HUES64 (cell line): ENCODE measurements at regions not wholly inside any gene's neighbourhood (a gene's known extent, or its start where the extent isn't known, plus 50 kb on each side); places are given as distances from the start of the nearest gene placed in this dataset.

Source experiments
- H3K27ac ChIP-seq: 2 replicates; pipeline ENCODE4 v1.7.0; 2013; ENCODE audit warnings: low read depth, low read length, inconsistent platforms
- H3K27me3 ChIP-seq: 2 replicates; pipeline ENCODE4 v1.6.1; 2013; ENCODE audit warnings: mild to moderate bottlenecking, low read length; ENCODE audit not compliant: insufficient read depth
- H3K36me3 ChIP-seq: 2 replicates; pipeline ENCODE4 v1.6.1; 2013; ENCODE audit warnings: mild to moderate bottlenecking, low read length; ENCODE audit not compliant: insufficient read depth
- H3K4me1 ChIP-seq: 2 replicates; pipeline ENCODE4 v1.6.1; 2013; ENCODE audit warnings: mild to moderate bottlenecking, low read length, moderate library complexity; ENCODE audit not compliant: insufficient read depth
- H3K4me3 ChIP-seq: 2 replicates; pipeline ENCODE4 v1.5.1; 2013; ENCODE audit warnings: mild to moderate bottlenecking, low read length, moderate library complexity
- H3K9ac ChIP-seq: 2 replicates; pipeline ENCODE4 v1.6.1; 2013; ENCODE audit warnings: mild to moderate bottlenecking, low read depth, low read length
- H3K9me3 ChIP-seq: 2 replicates; pipeline ENCODE4 v1.6.1; 2013; ENCODE audit warnings: low read depth, low read length; ENCODE audit not compliant: insufficient read depth
- WGBS: fragments of 150-250, 120-280 bp; methylation state at CpG from one replicate; pipeline ENCODE4 v1.1.7; 2013; ENCODE audit warnings: missing lambda C conversion rate; 5-methylcytosine and 5-hydroxymethylcytosine counted together

DNA sequence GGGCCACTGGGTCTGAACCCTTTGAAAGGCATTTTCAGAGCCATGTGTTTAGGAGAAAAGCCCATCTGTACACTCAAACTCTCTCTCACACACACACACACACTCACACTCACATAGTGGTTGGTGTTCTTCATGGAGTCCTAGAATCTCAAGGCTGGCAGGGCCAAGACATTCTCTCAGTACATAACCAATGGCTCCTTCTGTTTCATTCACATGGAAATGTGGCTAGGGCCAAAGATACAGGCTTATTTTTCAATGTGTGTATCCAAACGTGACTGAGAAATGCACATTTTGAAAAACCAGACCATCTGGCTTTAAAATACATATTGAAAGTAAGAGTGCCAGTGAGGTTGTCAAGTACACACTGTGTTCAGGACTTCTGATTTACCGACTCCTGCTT, 59.0 kb upstream of the SALL1 start:
- Histone ChIP-seq H3K27ac (no peak overlapping the region), H3K27me3 (no peaks in the 10 kb centered on the region), H3K4me3 (no peak overlapping the region), H3K4me1 (no peaks in the 10 kb centered on the region), H3K36me3 (no peaks in the 10 kb centered on the region), H3K9me3 (no peaks in the 10 kb centered on the region), H3K9ac (no peak overlapping the region)
- 95% methylated on average over 2 of the region's 2 CpGs for WGBS

DNA sequence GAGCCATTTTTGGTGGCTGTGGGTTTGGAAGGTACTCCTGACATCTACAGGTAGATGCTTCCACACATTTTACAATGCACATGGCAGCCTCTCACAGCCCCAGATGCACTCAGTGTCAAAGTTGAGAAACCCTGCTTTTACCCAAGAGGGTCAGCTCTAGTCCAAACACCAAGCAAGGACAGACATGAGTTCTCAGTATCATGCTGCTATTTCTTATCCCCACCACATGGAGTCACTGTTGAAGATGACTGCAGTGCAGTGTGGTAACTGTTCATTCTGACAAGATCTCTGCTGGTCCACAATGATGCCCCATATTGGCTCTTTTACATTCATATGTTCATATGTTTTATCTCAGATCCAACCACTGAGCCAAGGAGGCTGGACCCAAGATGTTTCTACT, 50.5 kb upstream of the SALL1 start:
- Histone ChIP-seq H3K27me3 (no peaks in the 10 kb centered on the region), H3K4me1 (no peaks in the 10 kb centered on the region), H3K36me3 (no peaks in the 10 kb centered on the region), H3K4me3 (no peak overlapping the region), H3K9me3 (peaks cover 6% of the 10 kb centered on the region), H3K27ac (no peak overlapping the region), H3K9ac (no peak overlapping the region)
